ENCODE measurements at regions not wholly inside any gene's neighbourhood (a gene's known extent, or its start where the extent isn't known, plus 50 kb on each side); places are given as distances from the start of the nearest gene placed in this dataset.

DNA sequence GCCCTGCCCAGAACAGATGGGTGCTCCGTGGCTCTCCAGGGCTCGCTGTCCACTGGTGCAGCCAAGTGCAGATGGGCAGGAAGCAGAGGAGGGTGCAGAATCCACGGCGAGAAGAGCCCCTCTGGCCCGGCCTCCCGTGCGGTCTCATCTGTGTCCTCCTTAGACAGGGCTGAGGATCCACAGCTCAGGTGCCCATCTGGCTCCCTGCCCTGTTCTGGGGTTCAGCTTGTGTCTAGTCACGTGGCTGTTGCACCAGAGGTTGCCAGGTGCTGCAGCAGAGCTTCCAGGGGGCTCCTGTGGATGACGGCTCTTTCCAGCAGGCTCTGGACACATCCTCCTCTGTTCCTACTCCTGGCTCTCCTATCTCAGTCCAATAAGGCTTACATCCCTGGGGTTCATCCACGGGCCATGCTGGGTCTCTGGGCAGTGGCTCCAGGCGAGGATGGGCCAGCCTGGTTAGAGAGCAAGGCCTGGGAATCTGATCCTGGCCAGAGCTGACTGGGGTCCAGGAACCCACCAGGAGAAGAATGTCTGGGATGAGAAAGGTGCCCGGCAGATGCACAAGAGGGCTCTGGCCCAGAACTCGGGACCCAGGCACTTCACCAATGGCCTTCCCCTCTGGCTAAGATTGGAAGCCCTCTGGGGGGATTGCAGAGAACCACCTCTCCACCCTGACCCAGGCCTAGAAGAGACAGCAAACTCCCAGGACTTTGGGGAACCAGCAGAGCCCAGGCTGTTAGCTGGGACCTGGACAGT lies 116.3 kb upstream of the ID2 start:
- TF ChIP-seq FOXM1 (IDR thresholded peaks at IDR 0.05; ENCODE audit: borderline replicate concordance, low read depth) (no peak), YY1 (IDR thresholded peaks at IDR 0.05; ENCODE audit: low read depth) (no peak)
